ENCODE measurements at regions not wholly inside any gene's neighbourhood (a gene's known extent, or its start where the extent isn't known, plus 50 kb on each side); places are given as distances from the start of the nearest gene placed in this dataset.

GRCh38 chr1:213921311-213921710, 66.5 kb upstream of the PROX1 start:
- H3K36me3 ChIP-seq (ENCODE audit: insufficient read depth, low read length), result no peaks in the 10 kb centered on the region
- Mint-ChIP-seq H3K27me3 (no peaks in the 10 kb centered on the region), H3K4me1 (ENCODE audit: low read depth) (no peaks in the 10 kb centered on the region), H3K4me3 (no peak overlapping the region), H3K27ac (no peak overlapping the region), H3K36me3 (ENCODE audit: low read depth) (no peaks in the 10 kb centered on the region), H3K9me3 (peaks cover 2% of the 10 kb centered on the region)
- CTCF ChIA-PET, result no interaction called here
- TF ChIP-seq CTCF (IDR thresholded peaks at IDR 0.05), result no peak
- H3K27ac ChIP-seq (ENCODE audit: low read depth in 1 of 2, low read length in 2 of 2), result no peak overlapping the region
- POLR2A ChIA-PET, result no interaction called here
- no peaks in the 10 kb centered on the region for H3K27me3 ChIP-seq (ENCODE audit: control insufficient read depth in 1 of 2, insufficient read depth in 2 of 2, low read length in 2 of 2)
- no peaks in the 10 kb centered on the region for H3K9me3 ChIP-seq (ENCODE audit: control insufficient read depth in 1 of 2, insufficient read depth in 1 of 2, low read length in 2 of 2)
- H3K4me1 ChIP-seq (ENCODE audit: insufficient read depth, low read length), result no peaks in the 10 kb centered on the region
- intact Hi-C loops (cut with DNase I, micrococcal nuclease), result no loop called here
- H3K4me3 ChIP-seq (ENCODE audit: low read length), result no peak overlapping the region
- DNase-seq, result no peak
- ATAC-seq (ENCODE audit: poor library complexity), result no peak

- Histone ChIP-seq H3K4me1 (ENCODE audit: insufficient read depth, low read length) (no peaks in the 10 kb centered on the region), H3K36me3 (ENCODE audit: insufficient read depth, low read length) (no peaks in the 10 kb centered on the region), H3K4me3 (ENCODE audit: low read length) (no peak overlapping the region), H3K9me3 (ENCODE audit: control insufficient read depth in 1 of 2, insufficient read depth in 1 of 2, low read length in 2 of 2) (no peaks in the 10 kb centered on the region), H3K27me3 (ENCODE audit: control insufficient read depth in 1 of 2, insufficient read depth in 2 of 2, low read length in 2 of 2) (no peaks in the 10 kb centered on the region), H3K27ac (ENCODE audit: low read depth in 1 of 2, low read length in 2 of 2) (no peak overlapping the region)
- DNase-seq (no peak), ATAC-seq (ENCODE audit: poor library complexity) (no peak)
- ChIA-PET CTCF (no interaction called here), POLR2A (no interaction called here)
- intact Hi-C loops (cut with DNase I, micrococcal nuclease), result no loop called here
- Mint-ChIP-seq H3K36me3 (ENCODE audit: low read depth) (no peaks in the 10 kb centered on the region), H3K4me1 (ENCODE audit: low read depth) (no peaks in the 10 kb centered on the region), H3K27ac (no peak overlapping the region), H3K4me3 (no peak overlapping the region), H3K27me3 (no peaks in the 10 kb centered on the region), H3K9me3 (peaks cover 2% of the 10 kb centered on the region)
- TF ChIP-seq CTCF (IDR thresholded peaks at IDR 0.05), result no peak
Observed at GRCh38 chr1:213921712-213922111, 66.1 kb upstream of the PROX1 start.

- intact Hi-C loops (cut with DNase I, micrococcal nuclease), result loop anchor here in 1 of 2 experiments (5.0 kb wide), 2 partner anchors 42 to 93 kb away; no protein-coding TSS in a partner anchor
- POLR2A ChIA-PET, result no interaction called here
Observed at GRCh38 chr1:213925531-213926182, 62.1 kb upstream of the PROX1 start.

More at GRCh38 chr1:213925531-213926182, 62.1 kb upstream of the PROX1 start:
- CTCF ChIA-PET, result no interaction called here
- Mint-ChIP-seq H3K9me3 (peaks cover 2% of the 10 kb centered on the region), H3K4me3 (no peak overlapping the region), H3K27me3 (no peaks in the 10 kb centered on the region), H3K4me1 (ENCODE audit: low read depth) (no peaks in the 10 kb centered on the region), H3K27ac (no peak overlapping the region), H3K36me3 (ENCODE audit: low read depth) (no peaks in the 10 kb centered on the region)
- ATAC-seq (ENCODE audit: poor library complexity) (no peak), DNase-seq (no peak)
- Histone ChIP-seq H3K4me1 (ENCODE audit: insufficient read depth, low read length) (no peaks in the 10 kb centered on the region), H3K36me3 (ENCODE audit: insufficient read depth, low read length) (no peaks in the 10 kb centered on the region), H3K4me3 (ENCODE audit: low read length) (no peak overlapping the region), H3K9me3 (ENCODE audit: control insufficient read depth in 1 of 2, insufficient read depth in 1 of 2, low read length in 2 of 2) (no peaks in the 10 kb centered on the region), H3K27ac (ENCODE audit: low read depth in 1 of 2, low read length in 2 of 2) (no peak overlapping the region), H3K27me3 (ENCODE audit: control insufficient read depth in 1 of 2, insufficient read depth in 2 of 2, low read length in 2 of 2) (no peaks in the 10 kb centered on the region)
- TF ChIP-seq CTCF (IDR thresholded peaks at IDR 0.05), result no peak

Measured in CD4-positive, alpha-beta T cell (primary cell).